ENCODE measurements at regions not wholly inside any gene's neighbourhood (a gene's known extent, or its start where the extent isn't known, plus 50 kb on each side); places are given as distances from the start of the nearest gene placed in this dataset.

GRCh38 chr16:73568769-73569168, 520.8 kb upstream of the ZFHX3 start:
- POLR2A ChIA-PET: no interaction called here
- Histone ChIP-seq H3K79me2 (ENCODE audit: insufficient read depth, low read depth, low read length) (no peaks in the 10 kb centered on the region), H3K9me2 (ENCODE audit: insufficient read depth, low read length) (no peaks in the 10 kb centered on the region), H3K4me1 (ENCODE audit: insufficient read depth, low read length, poor library complexity, severe bottlenecking) (no peaks in the 10 kb centered on the region), H3K36me3 (ENCODE audit: insufficient read depth, low read length) (no peaks in the 10 kb centered on the region), H3K4me3 (ENCODE audit: low read depth, low read length, poor library complexity, severe bottlenecking) (no peak overlapping the region), H2AFZ (ENCODE audit: low read length) (no peak overlapping the region), H3K9me3 (ENCODE audit: low read length) (no peaks in the 10 kb centered on the region), H4K20me1 (ENCODE audit: insufficient read depth, low read length) (no peaks in the 10 kb centered on the region), H3K4me2 (ENCODE audit: low read length) (no peak overlapping the region), H3K27ac (ENCODE audit: low read depth, low read length, poor library complexity, severe bottlenecking) (no peak overlapping the region)
- intact Hi-C loops (cut with micrococcal nuclease; ENCODE audit: unreplicated experiment): no loop called here
- DNase-seq (ENCODE audit: low spot score): no peak
- CTCF ChIA-PET (ENCODE audit: unreplicated experiment): no interaction called here
- no TSS peak for BruUV-seq (replicated peaks)
- TF ChIP-seq CTCF (conservative IDR thresholded peaks at IDR 0.05; ENCODE audit: low read length): no peak
- no peak for TF ChIP-seq EZH2phosphoT487 (IDR thresholded peaks at IDR 0.05; ENCODE audit: borderline replicate concordance, low read depth, low read length)

DNA sequence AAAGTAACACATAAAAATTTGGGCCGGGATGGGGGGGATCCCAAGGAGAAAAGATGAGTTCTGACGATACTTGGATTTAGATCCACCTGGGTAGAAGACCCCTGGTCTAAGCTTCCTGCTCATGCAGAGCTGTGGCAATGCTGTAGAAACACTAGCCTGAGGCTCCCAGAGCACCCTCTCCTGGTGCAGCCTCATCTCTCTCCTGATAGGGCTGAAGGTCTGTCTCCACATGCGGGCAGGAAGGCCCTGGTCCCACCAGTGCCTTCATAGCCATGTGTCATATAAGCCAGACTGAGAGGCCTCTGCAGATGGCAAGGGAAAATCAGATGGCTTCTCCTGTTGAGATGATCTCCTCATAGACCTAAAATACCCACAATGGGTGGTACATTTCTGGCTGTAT, 518.0 kb upstream of the ZFHX3 start:
- H3K36me3 ChIP-seq (ENCODE audit: insufficient read depth, low read length): no peaks in the 10 kb centered on the region
- H2AFZ ChIP-seq (ENCODE audit: low read length): no peak overlapping the region
- H3K4me1 ChIP-seq (ENCODE audit: insufficient read depth, low read length, poor library complexity, severe bottlenecking): no peaks in the 10 kb centered on the region
- no TSS peak for BruUV-seq (replicated peaks)
- CTCF ChIA-PET (ENCODE audit: unreplicated experiment): no interaction called here
- no peak overlapping the region for H3K4me3 ChIP-seq (ENCODE audit: low read depth, low read length, poor library complexity, severe bottlenecking)
- H3K79me2 ChIP-seq (ENCODE audit: insufficient read depth, low read depth, low read length): no peaks in the 10 kb centered on the region
- no peaks in the 10 kb centered on the region for H3K9me3 ChIP-seq (ENCODE audit: low read length)
- intact Hi-C loops (cut with micrococcal nuclease; ENCODE audit: unreplicated experiment): no loop called here
- POLR2A ChIA-PET: no interaction called here
- no peaks in the 10 kb centered on the region for H4K20me1 ChIP-seq (ENCODE audit: insufficient read depth, low read length)
- H3K27ac ChIP-seq (ENCODE audit: low read depth, low read length, poor library complexity, severe bottlenecking): no peak overlapping the region
- H3K4me2 ChIP-seq (ENCODE audit: low read length): no peak overlapping the region
- no peaks in the 10 kb centered on the region for H3K9me2 ChIP-seq (ENCODE audit: insufficient read depth, low read length)
- TF ChIP-seq EZH2phosphoT487 (IDR thresholded peaks at IDR 0.05; ENCODE audit: borderline replicate concordance, low read depth, low read length): no peak
- no peak for TF ChIP-seq CTCF (conservative IDR thresholded peaks at IDR 0.05; ENCODE audit: low read length)
- no peak for DNase-seq (ENCODE audit: low spot score)

GRCh38 chr16:73565263-73565662, 517.3 kb upstream of the ZFHX3 start:
- no peaks in the 10 kb centered on the region for H3K79me2 ChIP-seq (ENCODE audit: insufficient read depth, low read depth, low read length)
- no peaks in the 10 kb centered on the region for H3K4me1 ChIP-seq (ENCODE audit: insufficient read depth, low read length, poor library complexity, severe bottlenecking)
- H3K4me3 ChIP-seq (ENCODE audit: low read depth, low read length, poor library complexity, severe bottlenecking): no peak overlapping the region
- ChIA-PET CTCF (ENCODE audit: unreplicated experiment) (no interaction called here), POLR2A (no interaction called here)
- no peak overlapping the region for H3K27ac ChIP-seq (ENCODE audit: low read depth, low read length, poor library complexity, severe bottlenecking)
- intact Hi-C loops (cut with micrococcal nuclease; ENCODE audit: unreplicated experiment): no loop called here
- BruUV-seq (replicated peaks): no TSS peak
- H3K36me3 ChIP-seq (ENCODE audit: insufficient read depth, low read length): no peaks in the 10 kb centered on the region
- H4K20me1 ChIP-seq (ENCODE audit: insufficient read depth, low read length): no peaks in the 10 kb centered on the region
- no peaks in the 10 kb centered on the region for H3K9me3 ChIP-seq (ENCODE audit: low read length)
- no peaks in the 10 kb centered on the region for H3K9me2 ChIP-seq (ENCODE audit: insufficient read depth, low read length)
- no peak overlapping the region for H3K4me2 ChIP-seq (ENCODE audit: low read length)
- no peak overlapping the region for H2AFZ ChIP-seq (ENCODE audit: low read length)
- no peak for DNase-seq (ENCODE audit: low spot score)
- no peak for TF ChIP-seq EZH2phosphoT487 (IDR thresholded peaks at IDR 0.05; ENCODE audit: borderline replicate concordance, low read depth, low read length)
- TF ChIP-seq CTCF (conservative IDR thresholded peaks at IDR 0.05; ENCODE audit: low read length): peak; percentile 41; the same call in 1 of the 2 replicates

Data from OCI-LY7 (cell line).